ENCODE measurements at regions not wholly inside any gene's neighbourhood (a gene's known extent, or its start where the extent isn't known, plus 50 kb on each side); places are given as distances from the start of the nearest gene placed in this dataset.

- peak; percentile 62 for DNase-seq
Observed at GRCh38 chr3:144142151-144142840, 170.7 kb downstream of the DIPK2A start.

GRCh38 chr3:144148356-144148755 is 176.7 kb downstream of the DIPK2A start:
- DNase-seq: no peak

- DNase-seq: no peak
Observed at GRCh38 chr3:144151983-144152382, 180.4 kb downstream of the DIPK2A start.

- DNase-seq: peak; percentile 23
Observed at GRCh38 chr3:144160627-144161026, 189.0 kb downstream of the DIPK2A start.

- DNase-seq: peak; percentile 84
Observed at GRCh38 chr3:144162042-144162441, 190.4 kb downstream of the DIPK2A start.

- DNase-seq: no peak
Observed at GRCh38 chr3:144164352-144164751, 192.7 kb downstream of the DIPK2A start.

GRCh38 chr3:144165482-144165881 is 193.9 kb downstream of the DIPK2A start:
- DNase-seq: no peak

- DNase-seq: no peak
Observed at GRCh38 chr3:144167634-144168033, 196.0 kb downstream of the DIPK2A start.

- DNase-seq: no peak
Observed at GRCh38 chr3:144173491-144173890, 201.9 kb downstream of the DIPK2A start.

GRCh38 chr3:144175644-144176425 is 204.2 kb downstream of the DIPK2A start:
- no peak for DNase-seq

GRCh38 chr3:144177649-144178048 is 206.0 kb downstream of the DIPK2A start:
- DNase-seq: no peak

- no peak for DNase-seq
Observed at GRCh38 chr3:144178607-144179006, 207.0 kb downstream of the DIPK2A start.

- no peak for DNase-seq
Observed at GRCh38 chr3:144181062-144181461, 209.4 kb downstream of the DIPK2A start.

- DNase-seq: no peak
Observed at GRCh38 chr3:144182501-144182900, 210.9 kb downstream of the DIPK2A start.

- DNase-seq: peak; percentile 64
Observed at GRCh38 chr3:144185276-144185675, 213.7 kb downstream of the DIPK2A start.

GRCh38 chr3:144187531-144188210 is 216.0 kb downstream of the DIPK2A start:
- DNase-seq: peak; percentile 21

- DNase-seq: peak; percentile 74
Observed at GRCh38 chr3:144189044-144189443, 217.4 kb downstream of the DIPK2A start.

- no peak for DNase-seq
Observed at GRCh38 chr3:144197116-144197515, 225.5 kb downstream of the DIPK2A start.

- no peak for DNase-seq
Observed at GRCh38 chr3:144197582-144197981, 226.0 kb downstream of the DIPK2A start.

GRCh38 chr3:144200004-144200403 is 228.4 kb downstream of the DIPK2A start:
- DNase-seq: no peak

GRCh38 chr3:144200466-144200865 is 228.8 kb downstream of the DIPK2A start:
- no peak for DNase-seq

GRCh38 chr3:144221761-144222160 is 250.1 kb downstream of the DIPK2A start:
- DNase-seq: no peak

- no peak for DNase-seq
Observed at GRCh38 chr3:144229330-144229729, 257.7 kb downstream of the DIPK2A start.

- DNase-seq: no peak
Observed at GRCh38 chr3:144229953-144230352, 258.3 kb downstream of the DIPK2A start.

All from fibroblast of skin of back (primary cell).